ENCODE measurements at regions not wholly inside any gene's neighbourhood (a gene's known extent, or its start where the extent isn't known, plus 50 kb on each side); places are given as distances from the start of the nearest gene placed in this dataset.
"Not testable (repeated sequence)": the region's sequence is repeated elsewhere in the genome, so short reads cannot be mapped to it uniquely, and the experiment has no call there.

- DNase-seq: no peak
Measured at GRCh38 chr1:98184856-98185255, 264.0 kb upstream of the DPYD start.

GRCh38 chr1:98181036-98181764 lies 260.4 kb upstream of the DPYD start:
- no peak for DNase-seq

- DNase-seq: no peak
Measured at GRCh38 chr1:98179151-98179773, 258.4 kb upstream of the DPYD start.

GRCh38 chr1:98177751-98178150 lies 256.9 kb upstream of the DPYD start:
- DNase-seq: no peak

- DNase-seq: no peak
Measured at GRCh38 chr1:98176936-98177335, 256.1 kb upstream of the DPYD start.

- DNase-seq: no peak
Measured at GRCh38 chr1:98176414-98176813, 255.6 kb upstream of the DPYD start.

GRCh38 chr1:98172578-98172977 lies 251.7 kb upstream of the DPYD start:
- DNase-seq: no peak

GRCh38 chr1:98172022-98172421 lies 251.2 kb upstream of the DPYD start:
- DNase-seq: no peak

GRCh38 chr1:98164509-98164908 lies 243.7 kb upstream of the DPYD start:
- DNase-seq: no peak

GRCh38 chr1:98157524-98158313 lies 236.9 kb upstream of the DPYD start:
- DNase-seq: no peak

- no peak for DNase-seq
Measured at GRCh38 chr1:98147280-98147679, 226.4 kb upstream of the DPYD start.

- no peak for DNase-seq
Measured at GRCh38 chr1:98145655-98146054, 224.8 kb upstream of the DPYD start.

GRCh38 chr1:98143403-98143802 lies 222.6 kb upstream of the DPYD start:
- DNase-seq: no peak

- DNase-seq: no peak
Measured at GRCh38 chr1:98133131-98133530, 212.3 kb upstream of the DPYD start.

- DNase-seq: no peak
Measured at GRCh38 chr1:98130408-98130807, 209.6 kb upstream of the DPYD start.

- no peak for DNase-seq
Measured at GRCh38 chr1:98129491-98129890, 208.7 kb upstream of the DPYD start.

GRCh38 chr1:98126740-98127139 lies 205.9 kb upstream of the DPYD start:
- no peak for DNase-seq

- no peak for DNase-seq
Measured at GRCh38 chr1:98121646-98122045, 200.8 kb upstream of the DPYD start.

- no peak for DNase-seq
Measured at GRCh38 chr1:98119796-98120195, 199.0 kb upstream of the DPYD start.

GRCh38 chr1:98113811-98114210 lies 193.0 kb upstream of the DPYD start:
- DNase-seq: no peak

- no peak for DNase-seq
Measured at GRCh38 chr1:98112626-98113025, 191.8 kb upstream of the DPYD start.

GRCh38 chr1:98110674-98111073 lies 189.8 kb upstream of the DPYD start:
- DNase-seq: no peak

GRCh38 chr1:98108378-98108777 lies 187.5 kb upstream of the DPYD start:
- DNase-seq: not testable (repeated sequence)

- no peak for DNase-seq
Measured at GRCh38 chr1:98107256-98107655, 186.4 kb upstream of the DPYD start.

Measured in activated naive CD4-positive, alpha-beta T cell treated with Interleukin-2 at 50 U/mL for 16 hours (primary cell).